ENCODE measurements at regions not wholly inside any gene's neighbourhood (a gene's known extent, or its start where the extent isn't known, plus 50 kb on each side); places are given as distances from the start of the nearest gene placed in this dataset.

DNA sequence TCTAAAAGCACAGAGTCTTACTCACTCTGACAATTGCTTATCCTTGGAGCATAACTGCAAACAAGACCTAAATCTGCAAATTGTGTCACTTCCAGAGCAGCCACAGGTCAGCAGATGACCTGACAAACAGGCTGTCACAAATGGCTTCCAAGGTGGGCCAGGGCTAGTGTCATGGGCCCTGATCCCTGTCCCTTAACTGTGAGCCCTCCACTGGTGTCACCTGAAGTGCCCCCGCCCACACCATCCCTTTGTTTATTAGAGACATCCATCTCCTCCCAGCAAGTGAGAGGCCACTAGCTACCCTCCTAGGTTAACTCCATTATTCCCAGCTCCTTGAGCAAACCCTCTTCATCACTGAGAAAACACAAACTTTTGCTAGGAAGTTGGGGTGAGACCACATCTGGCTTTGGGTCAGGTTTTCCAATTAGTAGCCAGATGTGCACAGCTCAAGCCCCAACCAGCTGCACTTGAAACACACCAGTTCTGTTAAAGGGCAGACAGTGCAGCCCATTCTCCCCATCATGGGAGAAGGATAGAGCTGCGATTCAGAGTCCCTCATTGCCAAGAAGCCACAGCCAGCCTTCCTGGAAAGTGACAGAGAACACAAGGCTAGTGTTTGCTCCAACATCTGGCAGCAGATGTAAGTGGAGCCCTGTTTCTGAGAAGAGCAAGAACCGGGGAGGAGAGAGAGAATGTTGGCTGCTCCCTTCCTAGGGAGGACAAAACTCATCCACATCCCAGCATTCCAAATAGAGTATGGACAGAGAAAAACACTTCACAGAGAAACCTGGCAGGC, 75.7 kb upstream of the NANOS1 start:
- Histone ChIP-seq H3K36me3 (ENCODE audit: control insufficient read depth in 1 of 2, insufficient read depth in 2 of 2, low read length in 2 of 2) (no peaks in the 10 kb centered on the region), H3K9me3 (ENCODE audit: control insufficient read depth in 1 of 2, insufficient read depth in 1 of 2, low read depth in 1 of 2, low read length in 2 of 2) (no peaks in the 10 kb centered on the region), H4K20me1 (ENCODE audit: insufficient read depth) (no peaks in the 10 kb centered on the region), H3K27me3 (ENCODE audit: insufficient read depth, low read length) (no peaks in the 10 kb centered on the region), H3K4me1 (ENCODE audit: control insufficient read depth in 1 of 2, insufficient read depth in 2 of 2, low read length in 2 of 2) (peaks cover 2 to 24% of the 10 kb centered on the region in 2 experiments; a peak in 3 of 4 replicates), H3K4me3 (replicated peaks in 1 of 2; ENCODE audit: low read depth in 1 of 2, low read length in 2 of 2) (no peak overlapping the region), H3K4me2 (ENCODE audit: low read length) (no peak overlapping the region), H3K27ac (ENCODE audit: low read depth, low read length) (no peak overlapping the region), H3K9ac (ENCODE audit: low read length) (no peak overlapping the region), H2AFZ (ENCODE audit: low read depth, low read length, poor library complexity, severe bottlenecking) (no peak overlapping the region), H3K79me2 (ENCODE audit: insufficient read depth, low read length) (no peaks in the 10 kb centered on the region), H3K9me2 (ENCODE audit: insufficient read depth) (no peaks in the 10 kb centered on the region)
- CTCF ChIA-PET: interaction anchor here (0.6 to 1.0 kb wide), 2 partner anchors 11 to 132 kb away, joined by 3 read pairs; no protein-coding TSS in a partner anchor
- BruUV-seq (replicated peaks): no TSS peak
- intact Hi-C loops (cut with micrococcal nuclease): no loop called here
- POLR2A ChIA-PET: no interaction called here
- TF ChIP-seq, protein P1, sequence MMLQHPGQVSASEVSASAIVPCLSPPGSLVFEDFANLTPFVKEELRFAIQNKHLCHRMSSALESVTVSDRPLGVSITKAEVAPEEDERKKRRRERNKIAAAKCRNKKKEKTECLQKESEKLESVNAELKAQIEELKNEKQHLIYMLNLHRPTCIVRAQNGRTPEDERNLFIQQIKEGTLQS (IDR thresholded peaks at IDR 0.05): no peak
- TF ChIP-seq TCF7L2 (IDR thresholded peaks at IDR 0.05; ENCODE audit: borderline replicate concordance, extremely low read depth, insufficient read depth, insufficient read length): no peak
- no peak for TF ChIP-seq POLR2AphosphoS5 (IDR thresholded peaks at IDR 0.05; ENCODE audit: low read depth, low read length)
- no peak for TF ChIP-seq EGR1 (IDR thresholded peaks at IDR 0.05; ENCODE audit: low read depth)
- no peak for TF ChIP-seq ZNF274 (IDR thresholded peaks at IDR 0.05; ENCODE audit: low read depth, low read length)
- TF ChIP-seq ZFX (IDR thresholded peaks at IDR 0.05): no peak
- TF ChIP-seq, protein P2, sequence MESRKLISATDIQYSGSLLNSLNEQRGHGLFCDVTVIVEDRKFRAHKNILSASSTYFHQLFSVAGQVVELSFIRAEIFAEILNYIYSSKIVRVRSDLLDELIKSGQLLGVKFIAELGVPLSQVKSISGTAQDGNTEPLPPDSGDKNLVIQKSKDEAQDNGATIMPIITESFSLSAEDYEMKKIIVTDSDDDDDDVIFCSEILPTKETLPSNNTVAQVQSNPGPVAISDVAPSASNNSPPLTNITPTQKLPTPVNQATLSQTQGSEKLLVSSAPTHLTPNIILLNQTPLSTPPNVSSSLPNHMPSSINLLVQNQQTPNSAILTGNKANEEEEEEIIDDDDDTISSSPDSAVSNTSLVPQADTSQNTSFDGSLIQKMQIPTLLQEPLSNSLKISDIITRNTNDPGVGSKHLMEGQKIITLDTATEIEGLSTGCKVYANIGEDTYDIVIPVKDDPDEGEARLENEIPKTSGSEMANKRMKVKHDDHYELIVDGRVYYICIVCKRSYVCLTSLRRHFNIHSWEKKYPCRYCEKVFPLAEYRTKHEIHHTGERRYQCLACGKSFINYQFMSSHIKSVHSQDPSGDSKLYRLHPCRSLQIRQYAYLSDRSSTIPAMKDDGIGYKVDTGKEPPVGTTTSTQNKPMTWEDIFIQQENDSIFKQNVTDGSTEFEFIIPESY (IDR thresholded peaks at IDR 0.05; ENCODE audit: extremely low read depth, insufficient replicate concordance, low read length): no peak
- no peak for TF ChIP-seq RAD21 (IDR thresholded peaks at IDR 0.05; ENCODE audit: low read depth)
- TF ChIP-seq, protein P3, sequence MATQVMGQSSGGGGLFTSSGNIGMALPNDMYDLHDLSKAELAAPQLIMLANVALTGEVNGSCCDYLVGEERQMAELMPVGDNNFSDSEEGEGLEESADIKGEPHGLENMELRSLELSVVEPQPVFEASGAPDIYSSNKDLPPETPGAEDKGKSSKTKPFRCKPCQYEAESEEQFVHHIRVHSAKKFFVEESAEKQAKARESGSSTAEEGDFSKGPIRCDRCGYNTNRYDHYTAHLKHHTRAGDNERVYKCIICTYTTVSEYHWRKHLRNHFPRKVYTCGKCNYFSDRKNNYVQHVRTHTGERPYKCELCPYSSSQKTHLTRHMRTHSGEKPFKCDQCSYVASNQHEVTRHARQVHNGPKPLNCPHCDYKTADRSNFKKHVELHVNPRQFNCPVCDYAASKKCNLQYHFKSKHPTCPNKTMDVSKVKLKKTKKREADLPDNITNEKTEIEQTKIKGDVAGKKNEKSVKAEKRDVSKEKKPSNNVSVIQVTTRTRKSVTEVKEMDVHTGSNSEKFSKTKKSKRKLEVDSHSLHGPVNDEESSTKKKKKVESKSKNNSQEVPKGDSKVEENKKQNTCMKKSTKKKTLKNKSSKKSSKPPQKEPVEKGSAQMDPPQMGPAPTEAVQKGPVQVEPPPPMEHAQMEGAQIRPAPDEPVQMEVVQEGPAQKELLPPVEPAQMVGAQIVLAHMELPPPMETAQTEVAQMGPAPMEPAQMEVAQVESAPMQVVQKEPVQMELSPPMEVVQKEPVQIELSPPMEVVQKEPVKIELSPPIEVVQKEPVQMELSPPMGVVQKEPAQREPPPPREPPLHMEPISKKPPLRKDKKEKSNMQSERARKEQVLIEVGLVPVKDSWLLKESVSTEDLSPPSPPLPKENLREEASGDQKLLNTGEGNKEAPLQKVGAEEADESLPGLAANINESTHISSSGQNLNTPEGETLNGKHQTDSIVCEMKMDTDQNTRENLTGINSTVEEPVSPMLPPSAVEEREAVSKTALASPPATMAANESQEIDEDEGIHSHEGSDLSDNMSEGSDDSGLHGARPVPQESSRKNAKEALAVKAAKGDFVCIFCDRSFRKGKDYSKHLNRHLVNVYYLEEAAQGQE (IDR thresholded peaks at IDR 0.05; ENCODE audit: low read depth): no peak
- no peak for TF ChIP-seq FOSL1 (IDR thresholded peaks at IDR 0.05; ENCODE audit: low read depth)
- no peak for TF ChIP-seq YY1 (IDR thresholded peaks at IDR 0.05; ENCODE audit: extremely low read depth, insufficient replicate concordance, low read depth, low read length)
- TF ChIP-seq ELF1 (IDR thresholded peaks at IDR 0.05; ENCODE audit: borderline replicate concordance, low read depth): no peak
- TF ChIP-seq, protein P4, sequence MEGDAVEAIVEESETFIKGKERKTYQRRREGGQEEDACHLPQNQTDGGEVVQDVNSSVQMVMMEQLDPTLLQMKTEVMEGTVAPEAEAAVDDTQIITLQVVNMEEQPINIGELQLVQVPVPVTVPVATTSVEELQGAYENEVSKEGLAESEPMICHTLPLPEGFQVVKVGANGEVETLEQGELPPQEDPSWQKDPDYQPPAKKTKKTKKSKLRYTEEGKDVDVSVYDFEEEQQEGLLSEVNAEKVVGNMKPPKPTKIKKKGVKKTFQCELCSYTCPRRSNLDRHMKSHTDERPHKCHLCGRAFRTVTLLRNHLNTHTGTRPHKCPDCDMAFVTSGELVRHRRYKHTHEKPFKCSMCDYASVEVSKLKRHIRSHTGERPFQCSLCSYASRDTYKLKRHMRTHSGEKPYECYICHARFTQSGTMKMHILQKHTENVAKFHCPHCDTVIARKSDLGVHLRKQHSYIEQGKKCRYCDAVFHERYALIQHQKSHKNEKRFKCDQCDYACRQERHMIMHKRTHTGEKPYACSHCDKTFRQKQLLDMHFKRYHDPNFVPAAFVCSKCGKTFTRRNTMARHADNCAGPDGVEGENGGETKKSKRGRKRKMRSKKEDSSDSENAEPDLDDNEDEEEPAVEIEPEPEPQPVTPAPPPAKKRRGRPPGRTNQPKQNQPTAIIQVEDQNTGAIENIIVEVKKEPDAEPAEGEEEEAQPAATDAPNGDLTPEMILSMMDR (IDR thresholded peaks at IDR 0.05 in 2 of 3, conservative IDR thresholded peaks at IDR 0.05 in 1 of 3; ENCODE audit: borderline replicate concordance in 1 of 3, insufficient read depth in 1 of 3, low read depth in 2 of 3, low read length in 2 of 3): no peak
- no peak for TF ChIP-seq SIN3A (IDR thresholded peaks at IDR 0.05; ENCODE audit: low read depth)
- TF ChIP-seq, protein P5, sequence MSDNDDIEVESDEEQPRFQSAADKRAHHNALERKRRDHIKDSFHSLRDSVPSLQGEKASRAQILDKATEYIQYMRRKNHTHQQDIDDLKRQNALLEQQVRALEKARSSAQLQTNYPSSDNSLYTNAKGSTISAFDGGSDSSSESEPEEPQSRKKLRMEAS (IDR thresholded peaks at IDR 0.05): no peak
- no peak for TF ChIP-seq EZH2phosphoT487 (IDR thresholded peaks at IDR 0.05; ENCODE audit: borderline replicate concordance)
- TF ChIP-seq SRF (IDR thresholded peaks at IDR 0.05; ENCODE audit: low read depth): no peak
- no peak for TF ChIP-seq CBX3 (IDR thresholded peaks at IDR 0.05; ENCODE audit: low read depth)
- RAD21 ChIA-PET (ENCODE audit: low non-redundant PET in 1 of 2, low total read pairs in 2 of 2, uncharacterized antibody in 2 of 2, unreplicated experiment in 2 of 2): no interaction called here
- ATAC-seq (no peak), DNase-seq (ENCODE audit: low read depth, low spot score) (no peak)

Measured in HCT116 (cell line).